ENCODE measurements at regions not wholly inside any gene's neighbourhood (a gene's known extent, or its start where the extent isn't known, plus 50 kb on each side); places are given as distances from the start of the nearest gene placed in this dataset.

DNA sequence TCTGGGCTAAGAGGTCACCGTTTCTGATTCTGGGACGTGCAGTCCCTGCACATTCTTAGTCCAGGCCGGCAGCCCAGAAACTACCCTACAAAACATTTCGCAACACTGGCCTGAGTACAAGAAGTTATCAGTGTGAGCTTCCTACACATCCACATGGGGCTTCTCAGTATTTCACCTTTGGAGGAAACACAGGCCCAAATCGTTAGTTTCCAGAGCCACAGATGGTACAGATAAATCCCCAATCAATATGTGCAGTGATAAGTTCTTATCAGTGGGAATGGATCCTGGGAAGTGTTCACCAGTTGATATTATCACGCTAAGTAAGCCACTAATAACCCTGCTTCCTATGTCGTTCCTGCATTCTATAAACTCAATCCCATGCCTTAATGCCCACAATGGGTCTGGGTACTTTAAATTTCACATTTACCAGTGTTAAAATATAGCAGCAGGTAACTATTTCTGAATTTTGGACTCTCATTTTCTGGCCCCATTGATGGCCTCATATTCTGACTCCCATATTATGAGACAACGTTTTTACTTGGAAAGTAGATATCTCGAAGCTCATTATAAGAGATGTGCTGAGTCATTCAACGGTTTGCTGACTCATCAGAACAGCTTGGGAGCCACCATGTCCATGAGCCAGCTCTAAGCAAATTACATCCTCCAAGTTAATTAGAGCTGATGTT lies 370.2 kb upstream of the MAF start:
- TF ChIP-seq, protein P1, sequence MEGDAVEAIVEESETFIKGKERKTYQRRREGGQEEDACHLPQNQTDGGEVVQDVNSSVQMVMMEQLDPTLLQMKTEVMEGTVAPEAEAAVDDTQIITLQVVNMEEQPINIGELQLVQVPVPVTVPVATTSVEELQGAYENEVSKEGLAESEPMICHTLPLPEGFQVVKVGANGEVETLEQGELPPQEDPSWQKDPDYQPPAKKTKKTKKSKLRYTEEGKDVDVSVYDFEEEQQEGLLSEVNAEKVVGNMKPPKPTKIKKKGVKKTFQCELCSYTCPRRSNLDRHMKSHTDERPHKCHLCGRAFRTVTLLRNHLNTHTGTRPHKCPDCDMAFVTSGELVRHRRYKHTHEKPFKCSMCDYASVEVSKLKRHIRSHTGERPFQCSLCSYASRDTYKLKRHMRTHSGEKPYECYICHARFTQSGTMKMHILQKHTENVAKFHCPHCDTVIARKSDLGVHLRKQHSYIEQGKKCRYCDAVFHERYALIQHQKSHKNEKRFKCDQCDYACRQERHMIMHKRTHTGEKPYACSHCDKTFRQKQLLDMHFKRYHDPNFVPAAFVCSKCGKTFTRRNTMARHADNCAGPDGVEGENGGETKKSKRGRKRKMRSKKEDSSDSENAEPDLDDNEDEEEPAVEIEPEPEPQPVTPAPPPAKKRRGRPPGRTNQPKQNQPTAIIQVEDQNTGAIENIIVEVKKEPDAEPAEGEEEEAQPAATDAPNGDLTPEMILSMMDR (conservative IDR thresholded peaks at IDR 0.05 in 1 of 2, IDR thresholded peaks at IDR 0.05 in 1 of 2; ENCODE audit: extremely low read depth in 1 of 2, insufficient read depth in 1 of 2, low read depth in 1 of 2, low read length in 2 of 2), result no peak
- no peak for TF ChIP-seq EZH2 (IDR thresholded peaks at IDR 0.05; ENCODE audit: borderline replicate concordance, low read length)
